Glutamatergic neuron (in vitro differentiated cells): ENCODE measurements at regions not wholly inside any gene's neighbourhood (a gene's known extent, or its start where the extent isn't known, plus 50 kb on each side); places are given as distances from the start of the nearest gene placed in this dataset.

ENCODE experiments used
- DNase-seq: peaks from one replicate; pipeline ENCODE4 v3.0.0; 2022
- H3K27ac Mint-ChIP-seq: one replicate; pipeline ENCODE4 v1.8.0; 2020; ENCODE audit warnings: mild to moderate bottlenecking, mixed read lengths, inconsistent platforms; ENCODE audit not compliant: unreplicated experiment
- H3K27me3 Mint-ChIP-seq: one replicate; pipeline ENCODE4 v1.8.0; 2020; ENCODE audit warnings: mild to moderate bottlenecking, moderate library complexity, mixed read lengths, inconsistent platforms; ENCODE audit not compliant: unreplicated experiment
- H3K36me3 Mint-ChIP-seq: one replicate; pipeline ENCODE4 v1.8.0; 2020; ENCODE audit warnings: mild to moderate bottlenecking, mixed read lengths, inconsistent platforms; ENCODE audit not compliant: unreplicated experiment
- H3K4me1 Mint-ChIP-seq: one replicate; pipeline ENCODE4 v1.8.0; 2020; ENCODE audit warnings: mild to moderate bottlenecking, low read depth, mixed read lengths, inconsistent platforms; ENCODE audit not compliant: unreplicated experiment
- H3K4me3 Mint-ChIP-seq: one replicate; pipeline ENCODE4 v1.8.0; 2020; ENCODE audit warnings: mild to moderate bottlenecking, mixed read lengths, inconsistent platforms; ENCODE audit not compliant: unreplicated experiment
- H3K9me3 Mint-ChIP-seq: one replicate; pipeline ENCODE4 v1.8.0; 2020; ENCODE audit warnings: mild to moderate bottlenecking, moderate library complexity, mixed read lengths, inconsistent platforms; ENCODE audit not compliant: unreplicated experiment
- CTCF ChIP-seq: fragments of 200-600 bp; sonication (generic); IDR thresholded peaks from one replicate; pipeline ENCODE4 v1.5.0; 2021; ENCODE audit not compliant: partially characterized antibody, unreplicated experiment

- no peaks in the 10 kb centered on the region for H3K9me3 Mint-ChIP-seq
- H3K27me3 Mint-ChIP-seq = no peaks in the 10 kb centered on the region
- H3K4me1 Mint-ChIP-seq = no peaks in the 10 kb centered on the region
- no peaks in the 10 kb centered on the region for H3K36me3 Mint-ChIP-seq
- DNase-seq = no peak
- H3K27ac Mint-ChIP-seq = no peak overlapping the region
- TF ChIP-seq CTCF = no peak
- H3K4me3 Mint-ChIP-seq = no peak overlapping the region
Measured at GRCh38 chr15:38883987-38884386, 319.4 kb upstream of the RASGRP1 start.

GRCh38 chr15:38885001-38885400 lies 320.4 kb upstream of the RASGRP1 start:
- H3K4me1 Mint-ChIP-seq = no peaks in the 10 kb centered on the region
- H3K27ac Mint-ChIP-seq = no peak overlapping the region
- no peak for DNase-seq
- no peaks in the 10 kb centered on the region for H3K27me3 Mint-ChIP-seq
- H3K36me3 Mint-ChIP-seq = no peaks in the 10 kb centered on the region
- H3K4me3 Mint-ChIP-seq = no peak overlapping the region
- no peaks in the 10 kb centered on the region for H3K9me3 Mint-ChIP-seq
- TF ChIP-seq CTCF = no peak

- no peak for TF ChIP-seq CTCF
- H3K36me3 Mint-ChIP-seq = no peaks in the 10 kb centered on the region
- H3K9me3 Mint-ChIP-seq = no peaks in the 10 kb centered on the region
- no peak for DNase-seq
- no peaks in the 10 kb centered on the region for H3K4me1 Mint-ChIP-seq
- no peak overlapping the region for H3K27ac Mint-ChIP-seq
- H3K4me3 Mint-ChIP-seq = no peak overlapping the region
- no peaks in the 10 kb centered on the region for H3K27me3 Mint-ChIP-seq
Measured at GRCh38 chr15:38885471-38885952, 320.9 kb upstream of the RASGRP1 start.

- Mint-ChIP-seq H3K9me3 (no peaks in the 10 kb centered on the region), H3K4me1 (no peaks in the 10 kb centered on the region), H3K27ac (no peak overlapping the region), H3K4me3 (no peak overlapping the region), H3K27me3 (no peaks in the 10 kb centered on the region), H3K36me3 (no peaks in the 10 kb centered on the region)
- no peak for DNase-seq
- no peak for TF ChIP-seq CTCF
Measured at GRCh38 chr15:38886315-38887163, 321.9 kb upstream of the RASGRP1 start.

- Mint-ChIP-seq H3K27me3 (no peaks in the 10 kb centered on the region), H3K36me3 (peaks cover 6% of the 10 kb centered on the region), H3K4me1 (no peaks in the 10 kb centered on the region), H3K27ac (no peak overlapping the region), H3K4me3 (no peak overlapping the region), H3K9me3 (no peaks in the 10 kb centered on the region)
- no peak for TF ChIP-seq CTCF
- DNase-seq = no peak
Measured at GRCh38 chr15:38888701-38889221, 324.1 kb upstream of the RASGRP1 start.
